ENCODE measurements at regions not wholly inside any gene's neighbourhood (a gene's known extent, or its start where the extent isn't known, plus 50 kb on each side); places are given as distances from the start of the nearest gene placed in this dataset.
"Not testable (repeated sequence)": the region's sequence is repeated elsewhere in the genome, so short reads cannot be mapped to it uniquely, and the experiment has no call there.

DNA sequence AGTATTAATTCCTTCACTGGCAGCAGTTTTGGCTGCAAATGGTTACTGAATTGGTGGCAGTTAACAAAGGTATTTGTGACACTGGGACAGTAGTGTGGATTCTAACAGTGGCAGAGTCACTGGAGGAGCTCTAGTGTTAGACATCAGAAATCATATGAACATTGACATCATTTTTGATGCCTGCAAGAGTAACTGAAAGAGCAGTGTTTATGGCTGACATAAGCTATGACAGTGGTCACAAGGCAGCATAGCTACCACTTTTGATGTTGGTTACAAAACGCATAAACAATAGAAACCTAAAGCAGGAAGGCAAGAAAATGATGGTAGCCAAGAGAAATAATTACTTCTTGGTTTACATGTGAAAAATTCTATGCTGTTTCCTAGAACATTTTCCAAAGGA, 326.7 kb upstream of the MAN1A1 start:
- no peaks in the 10 kb centered on the region for H3K9me3 ChIP-seq (ENCODE audit: control insufficient read depth, insufficient read depth, low read length)
- H3K27ac ChIP-seq (ENCODE audit: low read depth, low read length) = no peak overlapping the region
- peaks cover 23% of the 10 kb centered on the region for H3K4me1 ChIP-seq (ENCODE audit: control insufficient read depth, insufficient read depth, low read length)
- no peak overlapping the region for H3K4me3 ChIP-seq (ENCODE audit: low read depth, low read length)
- no peaks in the 10 kb centered on the region for H3K36me3 ChIP-seq (ENCODE audit: control insufficient read depth, insufficient read depth, low read length)
- H3K27me3 ChIP-seq (ENCODE audit: control insufficient read depth, insufficient read depth, low read length) = no peaks in the 10 kb centered on the region
- H3K9ac ChIP-seq (ENCODE audit: low read depth, low read length) = no peak overlapping the region

DNA sequence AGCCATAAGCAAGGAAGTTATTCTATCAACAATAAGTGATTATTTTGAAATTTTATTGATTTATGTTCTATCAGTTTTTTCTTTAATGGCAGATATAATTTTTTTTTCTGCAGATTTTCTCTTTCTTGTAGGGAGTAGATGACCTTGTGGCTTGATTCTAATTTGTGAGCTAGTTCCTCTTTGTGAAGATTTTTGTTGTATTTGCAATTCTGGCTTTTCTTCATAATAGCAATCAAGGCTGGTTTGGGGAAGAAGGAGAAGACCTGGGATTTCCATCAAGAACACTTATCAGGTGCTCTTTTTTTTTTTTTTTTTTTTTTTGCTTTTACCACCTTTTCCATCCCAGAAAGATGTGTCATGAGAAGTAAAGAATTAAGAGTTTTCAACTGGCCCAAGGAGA, 324.2 kb upstream of the MAN1A1 start:
- no peak overlapping the region for H3K9ac ChIP-seq (ENCODE audit: low read depth, low read length)
- H3K27me3 ChIP-seq (ENCODE audit: control insufficient read depth, insufficient read depth, low read length) = no peaks in the 10 kb centered on the region
- no peaks in the 10 kb centered on the region for H3K9me3 ChIP-seq (ENCODE audit: control insufficient read depth, insufficient read depth, low read length)
- no peak overlapping the region for H3K4me3 ChIP-seq (ENCODE audit: low read depth, low read length)
- H3K36me3 ChIP-seq (ENCODE audit: control insufficient read depth, insufficient read depth, low read length) = no peaks in the 10 kb centered on the region
- no peak overlapping the region for H3K27ac ChIP-seq (ENCODE audit: low read depth, low read length)
- peaks cover 28% of the 10 kb centered on the region for H3K4me1 ChIP-seq (ENCODE audit: control insufficient read depth, insufficient read depth, low read length)

DNA sequence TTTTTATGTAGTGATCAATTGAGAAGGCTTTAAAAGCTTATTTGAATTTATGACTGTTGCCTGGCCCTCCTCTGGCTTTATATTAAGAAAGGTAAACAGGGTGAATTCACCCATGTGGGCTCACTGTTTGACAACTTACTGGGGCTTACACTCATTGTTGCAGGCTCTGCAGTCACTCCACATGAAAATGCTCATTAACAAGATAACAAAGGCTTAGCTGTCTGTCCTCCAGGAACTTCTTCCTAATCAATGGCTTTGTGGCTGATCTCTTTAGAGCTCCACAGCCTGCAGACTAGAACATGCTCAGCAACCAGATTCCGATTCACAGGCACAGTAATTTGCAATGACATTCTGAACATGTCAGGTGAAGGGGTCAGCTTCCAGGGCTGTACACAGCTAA, 323.2 kb upstream of the MAN1A1 start:
- Histone ChIP-seq H3K27me3 (ENCODE audit: control insufficient read depth, insufficient read depth, low read length) (no peaks in the 10 kb centered on the region), H3K27ac (ENCODE audit: low read depth, low read length) (peak overlapping the region; percentile 54), H3K36me3 (ENCODE audit: control insufficient read depth, insufficient read depth, low read length) (no peaks in the 10 kb centered on the region), H3K4me3 (ENCODE audit: low read depth, low read length) (no peak overlapping the region), H3K4me1 (ENCODE audit: control insufficient read depth, insufficient read depth, low read length) (peaks cover 28% of the 10 kb centered on the region), H3K9me3 (ENCODE audit: control insufficient read depth, insufficient read depth, low read length) (no peaks in the 10 kb centered on the region), H3K9ac (ENCODE audit: low read depth, low read length) (no peak overlapping the region)

DNA sequence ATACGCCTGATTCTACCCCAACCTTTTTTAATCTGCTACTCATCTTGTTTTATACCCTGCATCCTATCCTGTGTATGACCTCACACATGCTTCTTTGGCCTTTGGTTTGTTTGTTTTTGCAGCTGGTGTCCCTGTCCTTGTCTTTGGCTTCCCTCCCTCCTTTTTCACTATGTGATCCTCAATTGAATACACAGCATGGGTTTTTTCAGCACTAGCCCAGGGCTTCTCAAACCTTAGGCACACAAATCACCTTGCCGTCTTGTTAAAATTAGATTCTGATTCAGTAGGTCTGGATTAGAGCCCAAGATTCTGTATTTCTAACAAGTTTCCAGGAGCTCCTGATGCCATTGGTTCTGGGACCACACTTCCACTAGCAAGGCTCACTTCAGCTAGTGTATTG, 321.5 kb upstream of the MAN1A1 start:
- no peaks in the 10 kb centered on the region for H3K36me3 ChIP-seq (ENCODE audit: control insufficient read depth, insufficient read depth, low read length)
- H3K4me3 ChIP-seq (ENCODE audit: low read depth, low read length) = no peak overlapping the region
- H3K27me3 ChIP-seq (ENCODE audit: control insufficient read depth, insufficient read depth, low read length) = no peaks in the 10 kb centered on the region
- no peak overlapping the region for H3K27ac ChIP-seq (ENCODE audit: low read depth, low read length)
- H3K4me1 ChIP-seq (ENCODE audit: control insufficient read depth, insufficient read depth, low read length) = peaks cover 28% of the 10 kb centered on the region
- no peaks in the 10 kb centered on the region for H3K9me3 ChIP-seq (ENCODE audit: control insufficient read depth, insufficient read depth, low read length)
- no peak overlapping the region for H3K9ac ChIP-seq (ENCODE audit: low read depth, low read length)

DNA sequence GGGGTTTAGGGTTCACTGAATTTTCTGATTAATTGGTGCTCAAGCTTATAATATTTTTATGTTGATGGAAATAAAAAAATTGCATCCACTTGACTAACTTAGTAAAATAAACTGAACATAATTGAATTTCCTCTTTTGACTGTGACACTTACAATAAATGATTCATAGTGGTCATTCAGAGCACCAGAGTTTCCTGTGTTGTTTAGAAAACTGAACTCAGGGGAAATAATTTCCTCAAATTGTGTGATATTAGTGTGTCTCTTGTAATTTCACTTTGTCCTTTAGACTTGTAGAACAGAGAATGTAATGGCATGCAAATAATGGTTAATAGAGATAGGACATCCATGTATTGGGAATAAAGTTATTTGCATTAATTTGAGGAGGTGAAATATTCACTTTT, 319.7 kb upstream of the MAN1A1 start:
- H3K9me3 ChIP-seq (ENCODE audit: control insufficient read depth, insufficient read depth, low read length) = no peaks in the 10 kb centered on the region
- no peak overlapping the region for H3K27ac ChIP-seq (ENCODE audit: low read depth, low read length)
- H3K4me1 ChIP-seq (ENCODE audit: control insufficient read depth, insufficient read depth, low read length) = peaks cover 28% of the 10 kb centered on the region
- no peaks in the 10 kb centered on the region for H3K36me3 ChIP-seq (ENCODE audit: control insufficient read depth, insufficient read depth, low read length)
- H3K4me3 ChIP-seq (ENCODE audit: low read depth, low read length) = no peak overlapping the region
- no peaks in the 10 kb centered on the region for H3K27me3 ChIP-seq (ENCODE audit: control insufficient read depth, insufficient read depth, low read length)
- no peak overlapping the region for H3K9ac ChIP-seq (ENCODE audit: low read depth, low read length)

DNA sequence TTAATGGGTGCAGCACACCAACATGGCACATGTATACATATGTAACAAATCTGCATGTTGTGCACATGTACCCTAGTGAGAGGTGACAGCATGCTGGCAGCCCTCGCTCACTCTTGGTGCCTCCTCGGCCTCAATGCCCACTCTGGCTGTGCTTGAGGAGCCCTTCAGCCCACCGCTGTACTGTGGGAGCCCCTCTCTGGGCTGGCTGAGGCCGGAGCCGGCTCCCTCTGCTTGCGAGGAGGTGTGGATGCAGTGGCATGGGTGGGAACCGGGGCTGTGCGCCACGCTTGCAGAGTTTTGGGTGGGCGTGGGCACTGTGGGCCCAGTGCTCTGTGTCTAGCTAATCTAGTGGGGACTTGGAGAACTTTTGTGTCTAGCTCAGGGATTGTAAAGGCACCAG, 315.9 kb upstream of the MAN1A1 start:
- H3K9me3 ChIP-seq (ENCODE audit: control insufficient read depth, insufficient read depth, low read length); H3K27me3 ChIP-seq (ENCODE audit: control insufficient read depth, insufficient read depth, low read length); H3K27ac ChIP-seq (ENCODE audit: low read depth, low read length); H3K4me1 ChIP-seq (ENCODE audit: control insufficient read depth, insufficient read depth, low read length); H3K9ac ChIP-seq (ENCODE audit: low read depth, low read length); H3K4me3 ChIP-seq (ENCODE audit: low read depth, low read length); H3K36me3 ChIP-seq (ENCODE audit: control insufficient read depth, insufficient read depth, low read length): not testable (repeated sequence)

DNA sequence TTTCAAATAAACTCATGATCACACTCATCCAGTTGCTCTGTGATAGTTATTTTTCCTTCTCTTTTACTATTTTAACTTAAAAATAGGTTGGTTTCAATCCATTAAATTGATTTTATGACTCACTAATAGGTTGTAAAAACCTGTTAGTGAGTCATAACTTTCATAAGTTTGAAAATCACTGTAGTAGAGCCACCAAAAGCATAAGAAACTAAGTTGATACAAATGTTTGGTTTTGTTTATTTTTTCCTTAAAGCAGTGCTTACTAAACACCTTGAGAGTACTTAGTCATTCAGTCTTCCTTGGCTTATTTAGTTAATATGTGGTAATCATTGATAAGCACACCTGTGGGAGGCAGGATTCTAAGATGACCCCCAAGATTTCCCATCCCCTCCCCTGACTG, 312.1 kb upstream of the MAN1A1 start:
- Histone ChIP-seq H3K9ac (ENCODE audit: low read depth, low read length) (no peak overlapping the region), H3K27ac (ENCODE audit: low read depth, low read length) (no peak overlapping the region), H3K36me3 (ENCODE audit: control insufficient read depth, insufficient read depth, low read length) (no peaks in the 10 kb centered on the region)

DNA sequence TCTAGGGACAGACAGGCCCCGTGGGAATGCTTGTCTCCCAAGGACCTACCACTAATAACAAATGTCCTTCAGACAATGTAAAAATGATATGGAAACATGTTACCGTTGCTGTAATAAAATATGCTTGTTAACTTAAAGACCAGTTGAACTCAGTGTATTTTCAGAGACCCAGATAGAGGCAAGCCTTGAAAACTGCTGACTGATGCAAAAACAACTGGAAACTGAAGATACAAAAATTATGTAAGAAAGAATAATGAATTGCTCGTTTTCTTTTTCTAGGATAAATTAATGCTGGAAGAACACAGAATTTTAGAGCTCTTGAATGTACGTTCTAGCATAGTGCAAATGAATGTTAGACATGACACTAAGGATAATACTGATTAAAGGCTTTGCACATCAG, 311.5 kb upstream of the MAN1A1 start:
- H3K9ac ChIP-seq (ENCODE audit: low read depth, low read length) = no peak overlapping the region
- no peak overlapping the region for H3K4me3 ChIP-seq (ENCODE audit: low read depth, low read length)
- no peak overlapping the region for H3K27ac ChIP-seq (ENCODE audit: low read depth, low read length)
- H3K36me3 ChIP-seq (ENCODE audit: control insufficient read depth, insufficient read depth, low read length) = no peaks in the 10 kb centered on the region
- no peaks in the 10 kb centered on the region for H3K4me1 ChIP-seq (ENCODE audit: control insufficient read depth, insufficient read depth, low read length)
- H3K9me3 ChIP-seq (ENCODE audit: control insufficient read depth, insufficient read depth, low read length) = no peaks in the 10 kb centered on the region
- no peaks in the 10 kb centered on the region for H3K27me3 ChIP-seq (ENCODE audit: control insufficient read depth, insufficient read depth, low read length)

More for the DNA sequence above, 312.1 kb upstream of the MAN1A1 start:
- Histone ChIP-seq H3K4me1 (ENCODE audit: control insufficient read depth, insufficient read depth, low read length) (no peaks in the 10 kb centered on the region), H3K9me3 (ENCODE audit: control insufficient read depth, insufficient read depth, low read length) (no peaks in the 10 kb centered on the region), H3K4me3 (ENCODE audit: low read depth, low read length) (no peak overlapping the region), H3K27me3 (ENCODE audit: control insufficient read depth, insufficient read depth, low read length) (no peaks in the 10 kb centered on the region)

DNA sequence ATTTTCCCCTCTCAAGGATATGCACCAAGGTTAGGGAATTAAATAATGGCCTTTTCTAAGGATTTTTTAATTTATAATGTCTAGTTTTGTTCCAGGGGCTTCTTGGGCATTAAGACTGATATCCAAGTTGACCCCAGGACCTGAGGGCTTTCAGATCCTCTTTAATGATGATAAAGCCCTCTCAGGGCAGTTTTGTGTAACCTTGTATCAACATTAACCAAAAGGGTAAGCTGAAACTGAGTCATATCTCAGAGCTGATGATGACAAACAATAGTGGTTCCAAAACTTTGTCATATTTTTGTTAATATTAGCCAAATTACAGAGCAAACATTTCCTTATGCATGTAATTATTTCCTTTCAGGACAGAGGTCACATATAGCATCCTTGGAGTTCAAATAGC, 309.4 kb upstream of the MAN1A1 start:
- Histone ChIP-seq H3K27ac (ENCODE audit: low read depth, low read length) (no peak overlapping the region), H3K36me3 (ENCODE audit: control insufficient read depth, insufficient read depth, low read length) (no peaks in the 10 kb centered on the region), H3K9ac (ENCODE audit: low read depth, low read length) (no peak overlapping the region), H3K4me3 (ENCODE audit: low read depth, low read length) (no peak overlapping the region), H3K9me3 (ENCODE audit: control insufficient read depth, insufficient read depth, low read length) (no peaks in the 10 kb centered on the region), H3K27me3 (ENCODE audit: control insufficient read depth, insufficient read depth, low read length) (no peaks in the 10 kb centered on the region), H3K4me1 (ENCODE audit: control insufficient read depth, insufficient read depth, low read length) (no peaks in the 10 kb centered on the region)

DNA sequence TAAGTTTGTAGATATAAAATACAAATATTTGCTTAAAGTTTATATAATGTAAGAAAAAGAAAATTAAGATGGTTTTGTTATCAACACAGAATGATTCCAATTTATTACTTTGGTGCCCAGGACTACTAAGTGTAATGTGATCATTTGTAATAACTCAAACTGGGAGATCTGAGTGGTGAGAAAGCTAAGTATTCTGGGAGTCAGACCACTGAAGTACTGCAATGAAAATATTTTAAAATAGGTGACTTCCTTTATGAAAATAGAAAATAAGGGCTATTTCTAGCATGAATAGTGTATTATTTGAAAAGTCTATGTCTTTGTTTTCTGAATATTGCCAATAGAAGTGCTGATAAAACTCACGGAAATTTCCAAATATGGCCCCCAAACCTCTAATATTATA, 305.6 kb upstream of the MAN1A1 start:
- no peaks in the 10 kb centered on the region for H3K4me1 ChIP-seq (ENCODE audit: control insufficient read depth, insufficient read depth, low read length)
- no peaks in the 10 kb centered on the region for H3K9me3 ChIP-seq (ENCODE audit: control insufficient read depth, insufficient read depth, low read length)
- H3K27ac ChIP-seq (ENCODE audit: low read depth, low read length) = no peak overlapping the region
- H3K4me3 ChIP-seq (ENCODE audit: low read depth, low read length) = no peak overlapping the region
- no peaks in the 10 kb centered on the region for H3K36me3 ChIP-seq (ENCODE audit: control insufficient read depth, insufficient read depth, low read length)
- no peaks in the 10 kb centered on the region for H3K27me3 ChIP-seq (ENCODE audit: control insufficient read depth, insufficient read depth, low read length)
- no peak overlapping the region for H3K9ac ChIP-seq (ENCODE audit: low read depth, low read length)

DNA sequence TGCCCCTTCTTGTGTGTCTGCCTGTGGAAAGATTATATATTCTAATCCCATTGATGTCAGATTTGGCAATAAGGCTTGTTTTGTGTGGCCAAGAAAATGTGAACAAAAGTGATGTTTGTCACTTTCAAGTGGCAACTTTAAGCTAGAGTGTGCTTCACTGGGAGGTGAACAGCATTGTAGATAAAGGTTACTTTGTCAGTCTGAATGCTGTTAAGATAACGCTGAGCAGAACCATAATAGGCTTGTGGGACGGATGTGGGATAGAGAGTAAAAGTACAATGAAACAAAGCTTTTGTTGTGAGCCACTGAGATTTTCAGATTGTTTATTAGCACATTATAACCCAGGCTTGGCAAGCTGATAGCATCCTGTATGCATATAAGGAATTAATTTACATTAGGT, 303.8 kb upstream of the MAN1A1 start:
- Histone ChIP-seq H3K9me3 (ENCODE audit: control insufficient read depth, insufficient read depth, low read length) (no peaks in the 10 kb centered on the region), H3K4me3 (ENCODE audit: low read depth, low read length) (no peak overlapping the region), H3K27me3 (ENCODE audit: control insufficient read depth, insufficient read depth, low read length) (no peaks in the 10 kb centered on the region), H3K9ac (ENCODE audit: low read depth, low read length) (no peak overlapping the region), H3K4me1 (ENCODE audit: control insufficient read depth, insufficient read depth, low read length) (no peaks in the 10 kb centered on the region), H3K27ac (ENCODE audit: low read depth, low read length) (no peak overlapping the region), H3K36me3 (ENCODE audit: control insufficient read depth, insufficient read depth, low read length) (no peaks in the 10 kb centered on the region)

DNA sequence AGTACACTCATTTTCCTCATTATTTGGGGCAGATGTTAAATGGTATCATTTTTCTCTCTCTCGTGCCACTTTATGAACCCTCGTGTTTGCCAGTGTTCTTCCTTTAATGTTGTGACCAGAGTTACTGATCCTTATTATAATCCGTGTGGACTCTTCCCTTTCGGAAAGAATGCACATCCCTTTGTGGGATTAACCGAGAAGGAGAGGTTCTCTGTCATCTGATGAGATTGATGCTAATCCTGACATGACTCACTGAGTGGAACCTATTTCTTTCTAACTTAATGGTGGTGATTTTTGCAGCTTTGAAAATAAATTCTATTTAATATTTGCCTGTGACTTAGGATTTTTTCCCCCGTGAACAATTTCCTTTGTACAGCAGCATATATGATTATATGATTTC, 300.0 kb upstream of the MAN1A1 start:
- Histone ChIP-seq H3K9me3 (ENCODE audit: control insufficient read depth, insufficient read depth, low read length) (no peaks in the 10 kb centered on the region), H3K4me1 (ENCODE audit: control insufficient read depth, insufficient read depth, low read length) (no peaks in the 10 kb centered on the region), H3K4me3 (ENCODE audit: low read depth, low read length) (no peak overlapping the region), H3K9ac (ENCODE audit: low read depth, low read length) (no peak overlapping the region), H3K27ac (ENCODE audit: low read depth, low read length) (no peak overlapping the region), H3K27me3 (ENCODE audit: control insufficient read depth, insufficient read depth, low read length) (no peaks in the 10 kb centered on the region), H3K36me3 (ENCODE audit: control insufficient read depth, insufficient read depth, low read length) (no peaks in the 10 kb centered on the region)

All from HUES48 (cell line).